B cell (primary cell): ENCODE measurements at regions not wholly inside any gene's neighbourhood (a gene's known extent, or its start where the extent isn't known, plus 50 kb on each side); places are given as distances from the start of the nearest gene placed in this dataset.

Source experiments
- ATAC-seq: fragments of 200-7000 bp; cut with Tn5 transposase; one replicate; pipeline ENCODE4 v1.10.0; 2021; ENCODE audit warnings: low read depth, mild to moderate bottlenecking, moderate number of reproducible peaks, moderate library complexity
- CTCF ChIA-PET: fragments of 350-600 bp; sonication (Branson Sonifier 250); formaldehyde crosslinking; loops from one replicate; lab custom pipeline; 2021; ENCODE audit warnings: antibody characterized with exemption, inconsistent platforms; lab: Charles Lee
- POLR2A ChIA-PET: fragments of 350-600 bp; sonication (Branson Sonifier 250); formaldehyde crosslinking; loops from one replicate; lab custom pipeline; 2021; ENCODE audit warnings: antibody characterized with exemption; lab: Charles Lee
- DNase-seq: peaks from one replicate; pipeline ENCODE4 v3.0.0; 2013
- H2AFZ ChIP-seq: 2 replicates; pipeline ENCODE4 v1.6.1; 2012; ENCODE audit warnings: mild to moderate bottlenecking, low read depth, low read length; ENCODE audit not compliant: insufficient read depth, poor library complexity, severe bottlenecking
- H3K27ac ChIP-seq, 2 donors: 1 replicate in 1 of 2; 2 replicates in 1 of 2; pipeline ENCODE4 v1.5.1; 2012 to 2013; ENCODE audit warnings: low read length in 2 of 2, mild to moderate bottlenecking in 2 of 2, moderate library complexity in 1 of 2
- H3K27me3 ChIP-seq, 4 experiments: fragments of 200-600 bp in 1 of 4; sonication (generic) in 1 of 4; replicated peaks in 1 of 4; 1 replicate in 2 of 4; 2 replicates in 2 of 4; pipeline versions ENCODE4 v1.6.1 to v1.7.0; 2013 to 2016; ENCODE audit warnings: low read length in 3 of 4, mild to moderate bottlenecking in 2 of 4, mixed read lengths in 1 of 4, moderate library complexity in 1 of 4; ENCODE audit not compliant: insufficient read depth in 4 of 4, control insufficient read depth in 3 of 4; ENCODE audit errors: control extremely low read depth in 1 of 4
- H3K36me3 ChIP-seq, 2 experiments: replicated peaks in 1 of 2; 1 replicate in 1 of 2; 2 replicates in 1 of 2; pipeline versions ENCODE4 v1.6.1 to v1.7.1; 2013; ENCODE audit warnings: low read length in 1 of 2; ENCODE audit not compliant: insufficient read depth in 2 of 2, control insufficient read depth in 1 of 2; ENCODE audit errors: control extremely low read depth in 1 of 2, extremely low read depth in 1 of 2
- H3K4me1 ChIP-seq, 2 donors: fragments of 200-600 bp in 1 of 2; sonication (generic) in 1 of 2; 1 replicate in 1 of 2; 2 replicates in 1 of 2; pipeline versions ENCODE4 v1.5.1 to v1.6.1; 2013 to 2017; ENCODE audit warnings: low read length in 2 of 2; ENCODE audit not compliant: control insufficient read depth in 2 of 2, insufficient read depth in 2 of 2
- H3K4me2 ChIP-seq: replicated peaks from 2 replicates; pipeline ENCODE3; 2012; ENCODE audit warnings: mild to moderate bottlenecking, low read depth, low read length; ENCODE audit not compliant: poor library complexity, severe bottlenecking
- H3K4me3 ChIP-seq, 5 experiments: fragments of 200-600 bp in 1 of 5; sonication (generic) in 1 of 5; 1 replicate in 3 of 5; 2 replicates in 2 of 5; pipeline versions ENCODE4 v1.5.1 to v1.7.0; 2011 to 2016; ENCODE audit warnings: low read length in 4 of 5, mild to moderate bottlenecking in 4 of 5, low read depth in 2 of 5, control low read depth in 1 of 5, moderate library complexity in 1 of 5; ENCODE audit not compliant: insufficient read depth in 1 of 5; ENCODE audit errors: control extremely low read depth in 1 of 5, extremely low read depth in 1 of 5
- H3K79me2 ChIP-seq: fragments of 200-600 bp; sonication (generic); one replicate; pipeline ENCODE4 v1.6.0; 2016; ENCODE audit warnings: low read length; ENCODE audit not compliant: control insufficient read depth, insufficient read depth
- H3K9ac ChIP-seq: fragments of 200-600 bp; sonication (generic); 2 replicates; pipeline ENCODE4 v1.6.1; 2017; ENCODE audit warnings: mild to moderate bottlenecking, low read length, moderate library complexity
- H3K9me3 ChIP-seq, 3 donors: one replicate each; pipeline versions ENCODE4 v1.6.1 to v1.7.1; 2013; ENCODE audit warnings: low read length in 2 of 3; ENCODE audit not compliant: control insufficient read depth in 2 of 3, insufficient read depth in 1 of 3; ENCODE audit errors: control extremely low read depth in 1 of 3
- H4K20me1 ChIP-seq: 2 replicates; pipeline ENCODE4 v1.6.0; 2012; ENCODE audit warnings: mild to moderate bottlenecking, low read length; ENCODE audit not compliant: insufficient read depth, control insufficient read depth, poor library complexity, severe bottlenecking
- H3K27ac Mint-ChIP-seq: one replicate; pipeline ENCODE4 v1.8.0; 2021; ENCODE audit warnings: mixed read lengths
- H3K27me3 Mint-ChIP-seq: one replicate; pipeline ENCODE4 v1.8.0; 2021; ENCODE audit warnings: mixed read lengths
- H3K4me1 Mint-ChIP-seq: one replicate; pipeline ENCODE4 v1.8.0; 2021; ENCODE audit warnings: mixed read lengths
- H3K4me3 Mint-ChIP-seq: one replicate; pipeline ENCODE4 v1.8.0; 2021; ENCODE audit warnings: mixed read lengths
- H3K9me3 Mint-ChIP-seq: one replicate; pipeline ENCODE4 v1.8.0; 2022; ENCODE audit warnings: mixed read lengths; ENCODE audit not compliant: insufficient read depth
- CTCF ChIP-seq: fragments of 200-600 bp; IDR thresholded peaks from one replicate; pipeline ENCODE4 v1.8.0; 2022; ENCODE audit warnings: antibody characterized with exemption, mild to moderate bottlenecking
- EZH2 ChIP-seq: IDR thresholded peaks from 2 replicates; pipeline ENCODE4 v1.6.1; 2012; ENCODE audit warnings: borderline replicate concordance, low read depth, mild to moderate bottlenecking, moderate library complexity, low read length; ENCODE audit not compliant: insufficient read depth, poor library complexity, severe bottlenecking
- WGBS: methylation state at CpG from one replicate; pipeline ENCODE4 v1.1.5; 2013; ENCODE audit warnings: missing lambda C conversion rate; ENCODE audit not compliant: insufficient coverage; 5-methylcytosine and 5-hydroxymethylcytosine counted together
- intact Hi-C: fragments of 100-400 bp; cut with micrococcal nuclease; formaldehyde crosslinking; loops from one replicate; pipeline ENCODE4 v1.10.0; 2022

GRCh38 chr16:48004141-48004695 lies 151.6 kb downstream of the ABCC12 start:
- 86% methylated on average over 3 of the region's 3 CpGs for WGBS
- ATAC-seq = no peak
- no peak overlapping the region for H3K4me2 ChIP-seq
- no peaks in the 10 kb centered on the region for H3K4me1 ChIP-seq
- H4K20me1 ChIP-seq = no peaks in the 10 kb centered on the region
- CTCF ChIA-PET = no interaction called here
- peaks cover 0 to 2% (median 0%) of the 10 kb centered on the region in 4 experiments for H3K27me3 ChIP-seq
- no peak overlapping the region for H3K9ac ChIP-seq
- intact Hi-C loops = no loop called here
- H3K4me3 ChIP-seq = no peak overlapping the region
- H3K9me3 ChIP-seq = peaks cover 0 to 4% (median 2%) of the 10 kb centered on the region in 3 donors
- no peak overlapping the region for H2AFZ ChIP-seq
- H3K4me1 Mint-ChIP-seq = no peaks in the 10 kb centered on the region
- H3K9me3 Mint-ChIP-seq = peaks cover 3% of the 10 kb centered on the region
- H3K79me2 ChIP-seq = no peaks in the 10 kb centered on the region
- H3K27me3 Mint-ChIP-seq = peaks cover 26% of the 10 kb centered on the region
- TF ChIP-seq CTCF (no peak), EZH2 (no peak)
- H3K27ac Mint-ChIP-seq = no peak overlapping the region
- POLR2A ChIA-PET = no interaction called here
- no peaks in the 10 kb centered on the region for H3K36me3 ChIP-seq
- no peak overlapping the region for H3K4me3 Mint-ChIP-seq
- H3K27ac ChIP-seq = no peak overlapping the region
- no peak for DNase-seq

- ATAC-seq (no peak), DNase-seq (no peak)
- WGBS = 71% methylated on average over 1 of the region's 4 CpGs
- H3K4me2 ChIP-seq = no peak overlapping the region
- no peak overlapping the region for H2AFZ ChIP-seq
- no peaks in the 10 kb centered on the region for H3K4me1 Mint-ChIP-seq
- POLR2A ChIA-PET = no interaction called here
- H3K79me2 ChIP-seq = no peaks in the 10 kb centered on the region
- H3K27me3 ChIP-seq = peaks cover 0 to 2% (median 0%) of the 10 kb centered on the region in 4 experiments
- TF ChIP-seq EZH2 = no peak
- TF ChIP-seq CTCF = no peak
- H3K9me3 ChIP-seq = peaks cover 0 to 4% (median 2%) of the 10 kb centered on the region in 3 donors
- no peak overlapping the region for H3K27ac Mint-ChIP-seq
- intact Hi-C loops = no loop called here
- H3K4me1 ChIP-seq = no peaks in the 10 kb centered on the region
- H3K9me3 Mint-ChIP-seq = peaks cover 3% of the 10 kb centered on the region
- H3K9ac ChIP-seq = no peak overlapping the region
- no peak overlapping the region for H3K4me3 Mint-ChIP-seq
- no peak overlapping the region for H3K27ac ChIP-seq
- no peaks in the 10 kb centered on the region for H3K36me3 ChIP-seq
- CTCF ChIA-PET = no interaction called here
- peaks cover 23% of the 10 kb centered on the region for H3K27me3 Mint-ChIP-seq
- H4K20me1 ChIP-seq = no peaks in the 10 kb centered on the region
- no peak overlapping the region for H3K4me3 ChIP-seq
These were observed 152.4 kb downstream of the ABCC12 start for GRCh38 chr16:48003206-48003907.
